Hepatocyte (in vitro differentiated cells): ENCODE measurements at regions not wholly inside any gene's neighbourhood (a gene's known extent, or its start where the extent isn't known, plus 50 kb on each side); places are given as distances from the start of the nearest gene placed in this dataset.

Experiments used
- DNase-seq: peaks from one replicate; pipeline ENCODE4 v3.0.0-alpha.2; 2016; ENCODE audit warnings: low spot score
- H2AFZ ChIP-seq: fragments of 200-600 bp; sonication (generic); 2 replicates; pipeline ENCODE4 v1.6.0; 2016; ENCODE audit warnings: antibody characterized with exemption, mild to moderate bottlenecking
- H3K27ac ChIP-seq: fragments of 200-600 bp; sonication (generic); 2 replicates; pipeline ENCODE4 v1.5.1; 2016; ENCODE audit warnings: mild to moderate bottlenecking
- H3K27me3 ChIP-seq: fragments of 200-600 bp; sonication (generic); 2 replicates; pipeline ENCODE4 v1.6.1; 2016
- H3K36me3 ChIP-seq: fragments of 200-600 bp; sonication (generic); replicated peaks from 2 replicates; pipeline ENCODE4 v1.5.1; 2016; ENCODE audit warnings: low read depth; ENCODE audit not compliant: insufficient read depth
- H3K4me1 ChIP-seq: fragments of 200-600 bp; sonication (generic); 2 replicates; pipeline ENCODE4 v1.5.1; 2016; ENCODE audit warnings: mild to moderate bottlenecking, moderate library complexity; ENCODE audit not compliant: insufficient read depth
- H3K4me2 ChIP-seq: fragments of 200-600 bp; sonication (generic); 2 replicates; pipeline ENCODE4 v1.6.0; 2016
- H3K4me3 ChIP-seq: fragments of 200-600 bp; sonication (generic); 2 replicates; pipeline ENCODE4 v1.5.1; 2016; ENCODE audit warnings: mild to moderate bottlenecking
- H3K79me2 ChIP-seq: fragments of 200-600 bp; sonication (generic); 2 replicates; pipeline ENCODE4 v1.6.0; 2017; ENCODE audit warnings: mild to moderate bottlenecking
- H3K9me2 ChIP-seq: fragments of 200-600 bp; sonication (generic); replicated peaks from 2 replicates; pipeline ENCODE4 v1.6.0; 2017; ENCODE audit warnings: mild to moderate bottlenecking; ENCODE audit not compliant: insufficient read depth
- H3K9me3 ChIP-seq: fragments of 200-600 bp; sonication (generic); 2 replicates; pipeline ENCODE4 v1.5.1; 2016; ENCODE audit warnings: low read depth, mild to moderate bottlenecking
- H4K20me1 ChIP-seq: fragments of 200-600 bp; sonication (generic); 2 replicates; pipeline ENCODE4 v1.6.0; 2016; ENCODE audit warnings: mild to moderate bottlenecking; ENCODE audit not compliant: insufficient read depth, poor library complexity, severe bottlenecking
- CTCF ChIP-seq: fragments of 200-600 bp; sonication (generic); IDR thresholded peaks from 2 replicates; pipeline ENCODE4 v1.5.1; 2016; ENCODE audit warnings: antibody characterized with exemption, mild to moderate bottlenecking; ENCODE audit not compliant: poor library complexity
- EZH2 ChIP-seq: fragments of 200-600 bp; sonication (generic); IDR thresholded peaks from 2 replicates; pipeline ENCODE4 v1.6.1; 2016; ENCODE audit warnings: antibody characterized with exemption, mild to moderate bottlenecking, borderline replicate concordance
- EZH2phosphoT487 ChIP-seq: fragments of 200-600 bp; sonication (generic); IDR thresholded peaks from one replicate; pipeline ENCODE4 v1.6.1; 2018; ENCODE audit warnings: antibody characterized with exemption, mild to moderate bottlenecking, low read depth, moderate library complexity; ENCODE audit not compliant: unreplicated experiment, severe bottlenecking
- whole genome bisulfite sequencing: methylation state at CpG from one replicate; pipeline ENCODE4 v1.1.6; 2016; ENCODE audit warnings: low lambda C conversion rate; ENCODE audit errors: missing lambda C conversion rate; 5-methylcytosine and 5-hydroxymethylcytosine counted together

GRCh38 chr3:157624801-157625200, 121.6 kb upstream of the VEPH1 start:
- DNase-seq = no peak
- Histone ChIP-seq H3K27ac (no peak overlapping the region), H2AFZ (no peak overlapping the region), H3K4me1 (no peaks in the 10 kb centered on the region), H3K79me2 (no peaks in the 10 kb centered on the region), H3K9me3 (no peaks in the 10 kb centered on the region), H3K27me3 (no peaks in the 10 kb centered on the region), H4K20me1 (no peaks in the 10 kb centered on the region), H3K4me3 (no peak overlapping the region), H3K4me2 (no peak overlapping the region), H3K36me3 (no peaks in the 10 kb centered on the region), H3K9me2 (no peaks in the 10 kb centered on the region)
- 83% methylated on average over 2 of the region's 2 CpGs for WGBS
- TF ChIP-seq EZH2phosphoT487 (no peak), EZH2 (no peak), CTCF (no peak)

GRCh38 chr3:157618886-157619285, 115.7 kb upstream of the VEPH1 start:
- Histone ChIP-seq H3K4me3 (no peak overlapping the region), H3K4me1 (no peaks in the 10 kb centered on the region), H3K36me3 (no peaks in the 10 kb centered on the region), H3K79me2 (no peaks in the 10 kb centered on the region), H3K9me2 (no peaks in the 10 kb centered on the region), H3K4me2 (no peak overlapping the region), H4K20me1 (no peaks in the 10 kb centered on the region), H3K27me3 (no peaks in the 10 kb centered on the region), H3K9me3 (no peaks in the 10 kb centered on the region), H3K27ac (no peak overlapping the region), H2AFZ (no peak overlapping the region)
- no peak for DNase-seq
- TF ChIP-seq EZH2 (no peak), CTCF (no peak), EZH2phosphoT487 (no peak)
- WGBS = 97% methylated on average over 4 of the region's 4 CpGs

DNA sequence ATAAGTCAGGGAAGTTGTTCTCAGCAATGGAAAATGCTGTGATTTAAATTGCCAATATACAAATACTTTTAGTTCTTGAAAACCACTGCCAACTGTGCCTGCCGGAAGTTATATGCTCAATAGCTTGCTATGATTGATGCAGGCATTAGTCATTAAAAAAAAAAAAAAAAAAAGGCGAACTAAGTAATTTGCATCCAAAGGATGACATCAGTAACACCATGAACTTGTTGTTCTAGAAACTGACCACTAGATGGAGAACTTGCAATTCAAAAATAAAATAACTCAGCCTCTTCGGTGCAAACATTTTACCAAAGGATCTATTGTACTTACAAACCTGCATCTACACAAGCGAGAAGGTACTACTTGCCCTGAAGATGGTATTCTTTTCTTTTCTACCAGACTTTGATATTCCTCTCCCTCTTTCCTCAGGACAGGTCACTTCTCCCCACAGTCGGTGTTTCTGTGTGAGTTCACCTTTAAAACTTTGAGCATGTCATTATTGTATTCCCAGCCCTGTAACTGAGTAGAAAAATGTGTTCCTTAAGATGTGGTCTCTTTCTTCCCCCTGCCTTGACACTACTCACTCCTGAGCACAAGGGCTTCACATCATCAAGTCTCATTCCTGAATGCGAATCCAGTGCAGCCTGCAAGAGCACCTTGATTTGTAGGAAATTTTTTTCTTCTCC, 115.0 kb upstream of the VEPH1 start:
- no peaks in the 10 kb centered on the region for H3K9me2 ChIP-seq
- 29% methylated on average over 6 of the region's 6 CpGs for WGBS
- peak; percentile 53 for DNase-seq
- no peaks in the 10 kb centered on the region for H3K36me3 ChIP-seq
- H4K20me1 ChIP-seq = no peaks in the 10 kb centered on the region
- H3K9me3 ChIP-seq = no peaks in the 10 kb centered on the region
- no peak overlapping the region for H3K27ac ChIP-seq
- no peak overlapping the region for H3K4me2 ChIP-seq
- H3K4me3 ChIP-seq = no peak overlapping the region
- TF ChIP-seq EZH2phosphoT487 (no peak), CTCF (peak; percentile 76), EZH2 (no peak)
- H3K27me3 ChIP-seq = no peaks in the 10 kb centered on the region
- H2AFZ ChIP-seq = no peak overlapping the region
- no peaks in the 10 kb centered on the region for H3K79me2 ChIP-seq
- no peaks in the 10 kb centered on the region for H3K4me1 ChIP-seq
